ENCODE measurements at regions not wholly inside any gene's neighbourhood (a gene's known extent, or its start where the extent isn't known, plus 50 kb on each side); places are given as distances from the start of the nearest gene placed in this dataset.
A peak's percentile ranks its signal among the peaks of the same experiment; 100 is the strongest.

- no peak overlapping the region for H3K4me2 ChIP-seq (ENCODE audit: low read depth, low read length)
- H2BK120ac ChIP-seq (ENCODE audit: low read depth, low read length) = no peak overlapping the region
- ATAC-seq (ENCODE audit: low read depth) (no peak), DNase-seq (no peak)
- H3K4me3 ChIP-seq (ENCODE audit: insufficient read depth, low read depth, low read length) = no peak overlapping the region
- H2BK5ac ChIP-seq (ENCODE audit: low read depth, low read length, poor library complexity, severe bottlenecking) = no peak overlapping the region
- H4K91ac ChIP-seq (ENCODE audit: insufficient read depth, low read depth, low read length) = no peak overlapping the region
- no peak overlapping the region for H2AK9ac ChIP-seq (replicated peaks; ENCODE audit: low read depth, low read length, poor library complexity)
- dilution Hi-C loops (cut with HindIII; ENCODE audit: low sequenced_read_pairs, unreplicated experiment) = no loop called here
- 13% methylated on average over 3 of the region's 20 CpGs; no CpG with 5 or more reads in 1 of the 2 experiments for WGBS, 2 experiments (ENCODE audit: extremely low coverage in 2 of 2, insufficient read length in 1 of 2)
- no peak overlapping the region for H3K23ac ChIP-seq (ENCODE audit: low read depth, low read length)
- no peak overlapping the region for H3K14ac ChIP-seq (replicated peaks; ENCODE audit: low read depth, low read length)
- BruUV-seq (replicated peaks) = no TSS peak
- intact Hi-C loops (cut with micrococcal nuclease) = no loop called here
- POLR2A ChIA-PET (ENCODE audit: unreplicated experiment) = no interaction called here
- H2AFZ ChIP-seq (replicated peaks; ENCODE audit: low read length, poor library complexity) = peak overlapping the region; percentile 21
- no peak overlapping the region for H4K5ac ChIP-seq (ENCODE audit: low read depth, low read length)
- H3K27ac ChIP-seq (ENCODE audit: insufficient read depth, low read length) = no peak overlapping the region
- H2BK20ac ChIP-seq (ENCODE audit: low read depth, low read length) = no peak overlapping the region
- in situ Hi-C loops (cut with MboI; ENCODE audit: low sequenced_read_pairs) = no loop called here
- H2AK5ac ChIP-seq (ENCODE audit: low read depth, low read length) = no peak overlapping the region
- H3K9ac ChIP-seq (ENCODE audit: low read depth, low read length) = no peak overlapping the region
- CTCF ChIA-PET = no interaction called here
- H3K56ac ChIP-seq (ENCODE audit: extremely low read depth, insufficient read depth, low read length) = no peak overlapping the region
- no peak overlapping the region for H3K4ac ChIP-seq (ENCODE audit: low read depth, low read length)
- no peaks in the 10 kb centered on the region for H4K20me1 ChIP-seq (ENCODE audit: insufficient read depth, low read length)
- H3K27me3 ChIP-seq (ENCODE audit: control insufficient read depth, insufficient read depth, low read length) = no peaks in the 10 kb centered on the region
- H3K9me1 ChIP-seq (ENCODE audit: insufficient read depth, low read length) = no peaks in the 10 kb centered on the region
- H3K4me1 ChIP-seq (ENCODE audit: control insufficient read depth, insufficient read depth, low read length) = no peaks in the 10 kb centered on the region
- H3K79me1 ChIP-seq (ENCODE audit: low read depth in 1 of 2, low read length in 2 of 2) = no peaks in the 10 kb centered on the region
- no peak overlapping the region for H4K8ac ChIP-seq (ENCODE audit: low read depth in 2 of 2, low read length in 2 of 2)
- no peak overlapping the region for H3K18ac ChIP-seq (ENCODE audit: low read depth, low read length)
- TF ChIP-seq POLR2A (IDR thresholded peaks at IDR 0.05; ENCODE audit: low read depth, low read length) = no peak
- TF ChIP-seq RCOR1 (IDR thresholded peaks at IDR 0.05; ENCODE audit: insufficient replicate concordance, low read length) = no peak
- no peak for TF ChIP-seq USF2 (IDR thresholded peaks at IDR 0.05; ENCODE audit: low read depth, low read length)
- no peak for TF ChIP-seq ELK1 (IDR thresholded peaks at IDR 0.05; ENCODE audit: borderline replicate concordance, low read depth, low read length)
- TF ChIP-seq MXI1 (IDR thresholded peaks at IDR 0.05; ENCODE audit: borderline replicate concordance, low read depth, low read length) = no peak
- TF ChIP-seq BHLHE40 (IDR thresholded peaks at IDR 0.05; ENCODE audit: low read depth, low read length) = no peak
- no peak for TF ChIP-seq SMC3 (IDR thresholded peaks at IDR 0.05; ENCODE audit: low read depth, low read length)
- TF ChIP-seq CHD1 (IDR thresholded peaks at IDR 0.05; ENCODE audit: low read depth, low read length) = no peak
- TF ChIP-seq MAZ (IDR thresholded peaks at IDR 0.05; ENCODE audit: borderline replicate concordance, low read depth, low read length) = no peak
- TF ChIP-seq CEBPB (IDR thresholded peaks at IDR 0.05; ENCODE audit: low read depth, low read length) = no peak
- no peak for TF ChIP-seq MAFK (IDR thresholded peaks at IDR 0.05; ENCODE audit: low read depth, low read length)
- no peak for TF ChIP-seq RFX5 (IDR thresholded peaks at IDR 0.05; ENCODE audit: low read depth, low read length)
- TF ChIP-seq CTCF (conservative IDR thresholded peaks at IDR 0.05; ENCODE audit: low read depth, low read length) = no peak
- TF ChIP-seq NFE2L2 (IDR thresholded peaks at IDR 0.05; ENCODE audit: low read depth, low read length) = no peak
- TF ChIP-seq FOS (IDR thresholded peaks at IDR 0.05; ENCODE audit: low read depth, low read length) = no peak
- no peak for TF ChIP-seq RAD21 (IDR thresholded peaks at IDR 0.05; ENCODE audit: low read length)
- no peaks in the 10 kb centered on the region for H3K36me3 ChIP-seq (ENCODE audit: control insufficient read depth, insufficient read depth, low read length)
- no peak overlapping the region for H2BK15ac ChIP-seq (ENCODE audit: low read depth, low read length)
- peaks cover 73% of the 10 kb centered on the region for H3K9me3 ChIP-seq (ENCODE audit: control insufficient read depth, insufficient read depth, low read length)
Measured at GRCh38 chr1:2893473-2894120, 92.1 kb upstream of the TTC34 start.

Measured in IMR-90 (cell line).